ENCODE measurements at regions not wholly inside any gene's neighbourhood (a gene's known extent, or its start where the extent isn't known, plus 50 kb on each side); places are given as distances from the start of the nearest gene placed in this dataset.
A peak's percentile ranks its signal among the peaks of the same experiment; 100 is the strongest.
"Not testable (repeated sequence)": the region's sequence is repeated elsewhere in the genome, so short reads cannot be mapped to it uniquely, and the experiment has no call there.

DNA sequence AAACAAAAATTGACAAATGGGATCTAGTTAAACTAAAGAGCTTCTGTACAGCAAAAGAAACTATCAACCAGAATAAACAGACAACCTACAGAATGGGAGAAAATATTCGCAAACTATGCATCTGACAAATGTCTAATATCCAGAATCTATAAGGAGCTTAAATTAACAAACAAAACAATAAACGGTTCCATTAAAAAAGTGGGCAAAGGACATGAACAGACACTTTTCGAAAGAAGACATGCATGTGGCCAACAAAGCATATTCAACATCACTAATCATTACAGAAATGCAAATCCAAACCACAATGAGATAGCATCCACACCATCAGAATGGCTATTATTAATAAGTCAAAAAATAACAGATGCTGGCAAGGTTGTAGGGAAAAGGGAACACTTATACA lies 50.5 kb upstream of the MED13L start:
- not testable (repeated sequence) for DNase-seq

DNA sequence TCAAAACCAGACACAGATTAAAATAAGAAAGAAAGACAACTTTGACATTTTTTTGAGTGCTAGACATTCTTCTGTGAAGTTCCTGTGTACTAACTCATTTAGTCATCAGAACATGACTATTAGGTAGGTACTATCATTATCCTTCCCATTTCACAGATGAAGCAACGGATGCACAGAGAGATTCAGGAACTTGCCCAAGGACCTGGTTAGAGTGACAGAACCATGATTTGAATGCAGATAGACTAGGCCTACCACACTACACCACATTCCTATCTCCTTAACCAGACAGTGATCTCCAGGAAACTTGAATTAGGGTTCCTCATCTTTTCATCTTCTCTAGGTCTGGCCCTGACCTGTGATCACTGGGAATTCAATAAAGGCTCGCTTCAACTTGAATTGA lies 54.4 kb upstream of the MED13L start:
- DNase-seq = no peak

- DNase-seq = no peak
These were observed 55.4 kb upstream of the MED13L start for GRCh38 chr12:116332705-116333380.

- no peak for DNase-seq
These were observed 55.9 kb upstream of the MED13L start for GRCh38 chr12:116333402-116333801.

DNA sequence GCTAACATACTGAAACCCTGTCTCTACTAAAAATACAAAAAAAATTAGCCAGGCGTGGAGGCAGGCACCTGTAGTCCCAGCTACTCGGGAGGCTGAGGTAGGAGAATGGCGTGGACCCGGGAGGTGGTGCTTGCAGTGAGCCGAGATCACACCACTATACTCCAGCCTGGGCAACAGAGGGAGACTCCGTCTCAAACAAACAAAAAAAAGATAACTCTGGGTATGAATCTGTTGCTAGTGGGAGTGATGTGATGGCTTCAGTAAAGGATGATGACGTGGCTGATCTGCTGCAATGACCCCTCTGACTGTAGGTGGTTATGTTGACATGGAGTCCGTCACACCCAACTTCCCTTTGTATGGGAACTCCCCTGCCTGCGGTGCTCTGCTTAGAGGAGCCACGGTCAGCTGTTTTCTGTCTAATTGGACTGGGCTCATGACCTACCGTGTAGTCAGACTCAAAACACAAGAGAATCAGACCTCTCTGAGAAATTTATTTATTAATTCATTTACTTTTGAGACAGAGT lies 59.1 kb upstream of the MED13L start:
- no peak for DNase-seq

DNA sequence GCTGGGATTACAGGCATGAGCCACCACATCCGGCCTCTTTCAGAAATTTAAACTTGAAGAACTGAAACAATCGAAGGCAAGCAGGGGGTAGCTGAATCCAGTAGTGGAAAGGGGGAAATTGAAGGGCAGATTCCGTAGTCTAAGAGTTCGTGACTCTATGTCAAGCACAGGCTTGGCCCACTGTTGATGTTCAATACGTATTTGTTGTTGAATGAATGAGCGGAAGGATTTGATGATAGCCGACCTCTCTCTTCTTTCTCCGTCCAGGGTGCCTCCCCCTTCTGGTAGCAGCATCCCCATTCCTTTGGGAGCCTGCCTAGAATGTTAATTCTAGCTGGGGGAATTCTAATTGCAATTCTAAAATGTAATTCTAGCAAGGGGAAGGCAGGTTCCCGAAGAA lies 59.8 kb upstream of the MED13L start:
- no peak for DNase-seq

- DNase-seq = no peak
These were observed 60.8 kb upstream of the MED13L start for GRCh38 chr12:116338064-116338846.

GRCh38 chr12:116339062-116339461 lies 61.6 kb upstream of the MED13L start:
- DNase-seq = no peak

GRCh38 chr12:116339800-116340371 lies 62.4 kb upstream of the MED13L start:
- DNase-seq = no peak

DNA sequence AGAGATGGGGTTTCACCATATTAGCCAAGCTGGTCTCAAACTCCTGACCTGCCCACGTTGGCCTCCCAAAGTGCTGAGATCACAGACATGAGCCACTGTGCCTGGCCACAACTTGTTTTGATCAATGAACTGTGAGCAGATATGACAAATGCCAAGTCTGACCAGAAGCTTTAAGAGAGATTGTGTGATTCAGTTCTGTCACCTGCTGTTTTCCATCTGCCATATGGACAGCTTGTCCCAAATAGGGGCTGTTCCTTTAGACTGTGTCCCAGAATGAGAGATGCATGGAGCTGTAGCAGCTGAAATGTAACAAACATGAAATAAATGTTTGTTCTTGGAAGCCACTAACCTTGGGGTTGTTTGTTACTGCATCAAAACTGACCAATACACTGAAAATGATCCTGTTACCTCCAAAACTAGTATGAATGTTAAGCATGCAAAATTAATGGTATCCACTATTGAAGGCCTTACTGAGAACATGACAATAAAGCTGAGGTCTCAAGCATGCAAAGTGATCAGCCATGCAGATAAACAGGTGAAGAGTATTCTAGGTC lies 65.9 kb upstream of the MED13L start:
- DNase-seq = no peak

DNA sequence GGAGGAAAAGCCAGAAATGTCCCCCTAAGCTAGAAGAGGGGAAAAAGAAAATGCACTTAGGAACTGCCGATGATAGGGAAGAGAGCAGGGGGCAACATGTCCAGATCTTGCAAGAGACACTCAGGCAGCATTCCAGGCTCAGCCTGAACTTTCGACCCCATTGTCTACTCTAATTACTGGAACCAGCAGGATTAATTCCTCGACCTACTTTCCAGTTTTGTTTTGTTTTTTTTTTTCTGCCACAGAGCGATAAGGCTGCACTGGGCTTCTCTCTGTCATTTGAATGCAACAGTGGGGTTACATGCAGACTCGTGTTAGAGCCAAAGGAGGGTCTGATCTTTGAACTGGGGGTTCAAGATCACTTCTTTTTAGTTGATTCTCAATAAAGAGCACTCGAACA lies 68.7 kb upstream of the MED13L start:
- no peak for DNase-seq

- peak; percentile 92 for DNase-seq
These were observed 69.2 kb upstream of the MED13L start for GRCh38 chr12:116346741-116347140.

- no peak for DNase-seq
These were observed 69.8 kb upstream of the MED13L start for GRCh38 chr12:116347265-116347664.

- DNase-seq = no peak
These were observed 74.9 kb upstream of the MED13L start for GRCh38 chr12:116352315-116352835.

DNA sequence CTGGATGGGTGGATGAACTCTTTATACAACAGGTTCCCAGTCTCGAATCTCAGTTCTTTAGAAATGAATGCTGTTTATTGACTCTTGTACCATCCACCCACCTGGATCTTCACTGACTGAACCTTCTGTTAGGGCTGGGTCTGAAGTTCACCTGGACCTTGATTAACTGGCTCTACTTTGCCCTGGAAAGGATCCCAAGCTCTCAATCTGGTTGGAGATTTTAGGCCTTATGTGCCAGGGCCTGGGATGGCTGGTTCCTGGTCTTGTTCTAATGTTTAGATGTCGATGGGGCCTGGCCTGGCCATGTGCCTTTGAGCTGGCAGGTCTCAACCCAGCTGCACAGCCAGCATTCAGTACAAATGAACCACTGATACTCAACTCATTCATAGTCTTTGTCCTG lies 76.5 kb upstream of the MED13L start:
- no peak for DNase-seq

- DNase-seq = no peak
These were observed 77.0 kb upstream of the MED13L start for GRCh38 chr12:116354534-116354933.

DNA sequence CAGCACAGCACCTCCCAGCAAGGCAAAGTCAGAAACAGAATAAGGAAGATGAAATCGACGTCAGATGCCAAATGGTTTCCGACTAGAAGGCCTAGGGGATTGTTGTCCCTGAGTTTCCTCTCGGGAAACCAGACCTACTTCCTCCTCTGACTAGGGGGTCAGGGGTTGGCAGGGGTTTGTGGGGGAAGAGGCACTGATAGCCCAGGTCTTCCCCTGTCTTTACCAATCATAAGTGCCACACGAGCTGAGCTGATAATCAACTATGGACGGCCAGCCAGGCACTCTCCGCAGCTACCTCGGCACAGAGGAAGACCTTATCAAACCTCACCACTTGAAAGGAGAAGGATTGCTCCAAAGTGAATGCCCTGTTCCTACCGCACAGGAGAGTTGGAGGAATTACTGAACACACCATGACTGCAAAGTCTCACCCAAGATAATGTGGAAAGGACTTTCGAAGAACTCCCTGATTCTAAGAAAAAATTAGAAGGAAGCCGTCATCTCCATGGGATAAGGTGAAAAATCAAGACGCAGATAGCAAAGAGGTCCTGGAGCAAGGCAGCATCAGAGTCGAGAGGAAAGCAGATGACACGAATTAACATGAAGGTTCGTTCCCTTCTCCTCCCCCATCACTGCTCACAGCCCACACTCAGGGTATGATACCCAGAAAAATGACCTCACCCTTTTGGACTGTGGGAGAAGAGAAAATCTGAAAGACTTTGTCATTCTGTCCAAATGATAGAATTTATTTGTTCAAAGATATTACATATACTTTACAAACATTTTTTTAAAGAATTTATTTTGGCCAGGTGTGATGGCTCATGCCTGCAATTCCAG lies 77.7 kb upstream of the MED13L start:
- no peak for DNase-seq

DNA sequence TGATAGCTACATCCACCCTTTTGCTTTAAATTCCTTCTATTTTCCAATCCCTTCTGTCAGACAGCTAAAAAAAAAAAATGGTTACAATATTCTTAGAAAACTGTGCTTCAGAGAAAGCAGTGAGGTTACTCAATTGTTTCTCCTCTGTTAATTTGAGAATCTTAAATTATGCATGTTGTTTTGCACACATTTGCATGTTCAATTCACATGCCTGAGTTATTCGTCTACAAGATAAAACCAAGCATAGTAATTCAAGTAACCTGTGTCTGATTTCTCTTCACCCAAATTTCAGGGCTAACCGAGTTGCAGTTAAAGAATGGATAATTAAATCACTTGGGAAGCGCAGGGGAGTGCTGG lies 81.0 kb upstream of the MED13L start:
- DNase-seq = no peak

DNA sequence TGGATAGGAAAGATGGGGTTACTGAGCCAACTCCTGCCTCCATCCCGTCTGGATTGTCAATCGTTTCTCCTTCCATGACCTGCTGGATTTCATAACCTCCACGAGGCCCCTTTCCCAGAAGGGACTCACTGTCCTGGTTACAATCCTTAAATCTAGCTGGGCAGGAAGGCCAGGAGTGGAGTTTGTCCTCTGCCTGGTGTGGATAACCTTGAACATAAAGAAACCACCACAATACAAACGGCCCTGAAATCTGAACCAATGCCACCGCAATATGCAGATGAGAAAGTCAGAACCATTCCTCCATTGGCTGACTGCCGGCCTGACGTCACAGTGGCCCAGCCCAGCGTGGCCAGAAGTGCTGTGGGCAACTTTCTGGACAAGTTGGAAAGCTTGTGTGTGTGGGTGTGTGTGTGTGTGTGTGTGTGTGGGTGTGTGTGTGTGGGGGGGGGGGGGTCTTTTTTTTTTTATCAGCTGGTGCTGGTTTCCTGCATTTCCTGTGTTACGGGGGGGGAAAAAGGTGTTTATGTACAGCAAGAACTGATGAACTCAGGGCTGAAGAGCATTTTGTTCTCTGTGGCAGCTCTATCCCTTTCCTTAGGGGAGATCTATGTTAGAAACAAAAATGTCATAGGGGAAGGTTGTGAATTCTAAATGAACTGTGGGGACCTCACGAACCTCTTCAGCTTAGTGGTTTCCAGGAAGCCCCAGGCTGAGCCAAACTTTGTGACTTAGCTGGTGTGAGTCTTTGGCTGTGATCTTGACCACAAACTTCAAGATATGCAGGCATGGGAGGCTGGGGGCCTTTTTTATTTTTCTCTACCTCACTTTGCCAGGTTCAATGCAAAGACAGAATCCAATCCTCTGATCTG lies 81.6 kb upstream of the MED13L start:
- peak; percentile 90 for DNase-seq

- no peak for DNase-seq
These were observed 83.3 kb upstream of the MED13L start for GRCh38 chr12:116360579-116361413.

Data from fibroblast of skin of abdomen (primary cell).